Transverse colon (tissue), 4 donors: ENCODE measurements at regions not wholly inside any gene's neighbourhood (a gene's known extent, or its start where the extent isn't known, plus 50 kb on each side); places are given as distances from the start of the nearest gene placed in this dataset.

Source experiments
- DNase-seq: peaks from one replicate; pipeline ENCODE4 v3.0.0-alpha.2; 2019
- H3K27ac ChIP-seq, 4 donors: fragments of 200-600 bp; sonication (generic); 2 replicates each; pipeline ENCODE4 v1.5.1; 2016 to 2018; ENCODE audit warnings: inconsistent platforms in 4 of 4
- H3K27me3 ChIP-seq: fragments of 200-600 bp; sonication (generic); 2 replicates; pipeline ENCODE4 v1.5.1; 2017; ENCODE audit warnings: inconsistent platforms
- H3K36me3 ChIP-seq, 4 donors: fragments of 200-600 bp; sonication (generic); 2 replicates each; pipeline ENCODE4 v1.5.1; 2017 to 2019; ENCODE audit warnings: inconsistent platforms in 4 of 4
- H3K4me1 ChIP-seq, 4 donors: fragments of 200-600 bp; sonication (generic); 2 replicates each; pipeline ENCODE4 v1.5.1; 2017 to 2020; ENCODE audit warnings: inconsistent platforms in 4 of 4
- H3K4me3 ChIP-seq, 4 donors: fragments of 200-600 bp; sonication (generic); 1 replicate in 1 of 4; 2 replicates in 3 of 4; pipeline versions ENCODE4 v1.5.1 to v1.6.1; 2017 to 2019; ENCODE audit warnings: inconsistent platforms in 4 of 4
- H3K9me3 ChIP-seq, 2 donors: fragments of 200-600 bp; sonication (generic); 2 replicates each; pipeline ENCODE4 v1.5.1; 2017 to 2019; ENCODE audit warnings: inconsistent platforms in 2 of 2
- CTCF ChIP-seq, 5 experiments: fragments of 200-600 bp in 3 of 5; fragments of 450-650 bp in 2 of 5; sonication (generic) in 3 of 5; IDR thresholded peaks; 1 replicate in 2 of 5; 2 replicates in 3 of 5; pipeline ENCODE4 v1.5.1; 2016 to 2017; ENCODE audit warnings: antibody characterized with exemption in 5 of 5, inconsistent platforms in 3 of 5, mild to moderate bottlenecking in 2 of 5, moderate library complexity in 1 of 5
- EP300 ChIP-seq: sonication (generic); formaldehyde crosslinking; IDR thresholded peaks from one replicate; pipeline ENCODE4 v1.6.1; 2017; ENCODE audit warnings: antibody characterized with exemption, low read depth
- POLR2A ChIP-seq: fragments of 450-650 bp; IDR thresholded peaks from one replicate; pipeline ENCODE4 v1.6.1; 2016; ENCODE audit warnings: antibody characterized with exemption, mild to moderate bottlenecking, moderate library complexity
- POLR2AphosphoS5 ChIP-seq, 3 donors: sonication (generic); formaldehyde crosslinking; IDR thresholded peaks; one replicate each; pipeline ENCODE4 v1.6.1; 2016; ENCODE audit warnings: antibody characterized with exemption in 3 of 3
- WGBS, 2 donors: methylation state at CpG; one replicate each; pipeline ENCODE4 v1.1.5; 2018; ENCODE audit warnings: low coverage in 1 of 2; 5-methylcytosine and 5-hydroxymethylcytosine counted together
- in situ Hi-C, 4 donors: fragments of 200-750 bp; cut with MboI; loops; one replicate each; pipeline versions ENCODE4 v1.15.0 to v1.15.1; 2017; ENCODE audit warnings: low sequenced_read_pairs in 3 of 4, low pct_ligation_motif_present in 1 of 4, low pct_unique_long_range_greater_than_20kb in 1 of 4
- intact Hi-C: fragments of 100-400 bp; cut with DNase I; formaldehyde crosslinking; loops from one replicate; pipeline ENCODE4 v1.15.1; 2023; ENCODE audit warnings: low total_unique reads

DNA sequence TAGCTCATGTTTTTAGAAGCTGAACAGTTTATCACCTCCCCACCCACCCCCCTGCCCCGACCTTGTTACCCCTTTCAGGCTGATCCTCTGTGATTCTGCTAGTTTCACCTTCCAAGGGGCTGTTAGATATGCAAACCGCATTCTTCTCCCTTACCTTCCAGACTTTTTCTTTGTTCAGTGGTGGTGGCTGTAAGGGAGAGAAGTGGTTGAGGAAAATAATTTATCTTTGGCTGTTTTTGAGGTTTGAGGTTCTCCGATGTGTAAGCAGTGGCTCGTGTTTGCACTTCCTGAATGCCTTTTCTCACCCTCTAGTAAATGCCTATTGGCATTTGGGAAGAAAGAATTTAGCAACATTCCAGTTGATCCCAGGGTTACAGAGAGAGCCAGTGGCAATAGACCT, 69.4 kb upstream of the KCNG1 start:
- Histone ChIP-seq H3K4me1 (peaks cover 0 to 12% (median 11%) of the 10 kb centered on the region in 4 donors), H3K4me3 (no peak overlapping the region), H3K36me3 (no peaks in the 10 kb centered on the region), H3K9me3 (no peaks in the 10 kb centered on the region), H3K27me3 (peaks cover 36% of the 10 kb centered on the region), H3K27ac (no peak overlapping the region)
- in situ Hi-C loops: no loop called here
- 36 to 53% methylated on average over 3 to 4 of the region's 4 CpGs for WGBS, 2 donors
- DNase-seq: no peak
- intact Hi-C loops: no loop called here
- TF ChIP-seq POLR2A (no peak), EP300 (no peak), CTCF (IDR thresholded peaks at IDR 0.05) (no peak), POLR2AphosphoS5 (IDR thresholded peaks at IDR 0.05) (no peak)

DNA sequence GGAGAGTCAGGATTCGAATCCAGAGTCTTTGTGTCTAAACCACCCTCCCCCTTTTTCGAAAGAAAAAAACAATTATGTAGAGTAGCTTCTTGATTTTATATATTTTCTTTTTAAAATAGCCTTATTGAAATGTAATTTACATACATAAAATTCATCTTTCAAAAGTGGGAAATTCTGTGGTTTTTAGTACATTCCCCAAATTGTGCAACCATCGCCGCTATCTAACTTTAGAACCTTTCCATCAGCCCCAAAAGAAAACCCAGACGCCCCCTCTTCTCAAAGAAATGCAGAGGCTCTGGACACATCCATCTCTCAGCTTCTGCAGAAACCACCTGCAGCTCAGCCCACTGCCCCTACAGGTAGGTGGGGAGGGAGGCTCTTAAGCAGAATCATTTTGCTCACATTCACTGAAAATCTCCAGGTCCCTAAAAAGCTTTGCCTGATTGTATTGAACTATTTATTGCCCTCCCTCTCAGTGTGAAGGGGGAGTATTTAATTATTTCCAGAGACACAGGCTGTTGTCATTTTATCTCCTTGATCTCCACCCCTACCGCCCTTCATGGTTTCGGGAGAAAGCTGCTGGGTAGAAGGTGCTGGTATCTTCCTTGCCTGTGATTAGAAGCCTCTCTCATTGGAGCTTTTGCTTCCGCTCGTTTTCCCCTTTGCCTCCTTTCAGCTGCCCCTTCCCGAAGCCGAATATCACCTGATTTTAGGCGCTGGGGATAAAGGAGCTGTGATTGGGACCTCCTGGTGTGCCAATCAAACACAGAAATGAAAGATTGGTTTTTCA, 68.7 kb upstream of the KCNG1 start:
- TF ChIP-seq CTCF (IDR thresholded peaks at IDR 0.05) (no peak), POLR2A (no peak), EP300 (no peak), POLR2AphosphoS5 (IDR thresholded peaks at IDR 0.05) (no peak)
- Histone ChIP-seq H3K4me1 (peaks cover 0 to 7% (median 6%) of the 10 kb centered on the region in 4 donors), H3K27me3 (peaks cover 36% of the 10 kb centered on the region), H3K4me3 (no peak overlapping the region), H3K36me3 (no peaks in the 10 kb centered on the region), H3K27ac (no peak overlapping the region), H3K9me3 (no peaks in the 10 kb centered on the region)
- no peak for DNase-seq
- 48 to 69% methylated on average over 5 to 12 of the region's 12 CpGs for WGBS, 2 donors
- in situ Hi-C loops (no loop called here), intact Hi-C loops (no loop called here)

- Histone ChIP-seq H3K27ac (no peak overlapping the region), H3K4me1 (peaks cover 0 to 3% (median 0%) of the 10 kb centered on the region in 4 donors), H3K4me3 (no peak overlapping the region), H3K27me3 (peaks cover 41% of the 10 kb centered on the region), H3K36me3 (no peaks in the 10 kb centered on the region), H3K9me3 (no peaks in the 10 kb centered on the region)
- no peak for DNase-seq
- 75 to 92% methylated on average over 1 of the region's 1 CpG for WGBS, 2 donors
- in situ Hi-C loops (no loop called here), intact Hi-C loops (no loop called here)
- TF ChIP-seq EP300 (no peak), POLR2A (no peak), POLR2AphosphoS5 (IDR thresholded peaks at IDR 0.05) (no peak), CTCF (IDR thresholded peaks at IDR 0.05) (no peak)
Observed at GRCh38 chr20:51089840-51090239, 66.9 kb upstream of the KCNG1 start.

DNA sequence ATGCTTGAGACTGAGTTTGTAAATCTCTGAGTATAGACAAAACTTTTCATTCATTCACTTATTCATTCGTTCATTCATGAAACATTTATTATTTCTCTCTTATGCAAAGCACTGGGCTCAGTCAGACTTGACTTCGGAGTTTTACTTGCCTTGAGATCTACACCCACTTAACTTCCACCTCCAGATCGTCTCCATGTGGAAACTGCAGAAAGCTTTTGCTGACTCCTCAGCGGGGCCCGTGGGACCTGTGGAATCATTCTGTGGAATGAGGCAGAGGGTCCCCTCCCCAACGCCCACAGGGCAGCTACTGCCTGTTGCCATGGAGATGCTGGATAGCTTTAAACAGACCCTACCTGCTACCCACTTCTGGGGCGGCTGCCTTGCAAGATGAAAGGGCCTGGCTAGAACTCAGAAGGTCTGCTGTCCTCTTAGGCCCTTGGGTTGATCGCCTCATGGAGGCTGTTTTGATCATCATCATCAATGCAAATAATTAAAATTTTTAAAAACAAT, 66.4 kb upstream of the KCNG1 start:
- no peak for TF ChIP-seq CTCF (IDR thresholded peaks at IDR 0.05)
- TF ChIP-seq EP300: no peak
- TF ChIP-seq POLR2AphosphoS5 (IDR thresholded peaks at IDR 0.05): no peak
- no peak overlapping the region for H3K4me3 ChIP-seq
- 80 to 86% methylated on average over 6 to 8 of the region's 8 CpGs for WGBS, 2 donors

More for the DNA sequence above, 66.4 kb upstream of the KCNG1 start:
- intact Hi-C loops: no loop called here
- H3K9me3 ChIP-seq: no peaks in the 10 kb centered on the region
- peaks cover 41% of the 10 kb centered on the region for H3K27me3 ChIP-seq
- no peak overlapping the region for H3K27ac ChIP-seq
- H3K36me3 ChIP-seq: no peaks in the 10 kb centered on the region
- in situ Hi-C loops: no loop called here
- DNase-seq: no peak
- peaks cover 0 to 3% (median 0%) of the 10 kb centered on the region in 4 donors for H3K4me1 ChIP-seq
